ENCODE measurements at regions not wholly inside any gene's neighbourhood (a gene's known extent, or its start where the extent isn't known, plus 50 kb on each side); places are given as distances from the start of the nearest gene placed in this dataset.

- Histone ChIP-seq H3K9me3 (replicated peaks in 1 of 2; ENCODE audit: control insufficient read depth in 1 of 2, insufficient read depth in 1 of 2, low read length in 2 of 2) (peaks cover 0 to 4% of the 10 kb centered on the region in 2 donors), H3K36me3 (replicated peaks in 1 of 2; ENCODE audit: control insufficient read depth in 1 of 2, insufficient read depth in 2 of 2, low read length in 2 of 2) (no peaks in the 10 kb centered on the region), H3K27ac (ENCODE audit: low read depth in 1 of 2, low read length in 2 of 2) (no peak overlapping the region), H4K20me1 (ENCODE audit: insufficient read depth, low read length) (no peaks in the 10 kb centered on the region), H3K27me3 (ENCODE audit: control insufficient read depth in 2 of 2, insufficient read depth in 2 of 2, low read length in 2 of 2) (no peaks in the 10 kb centered on the region), H3K4me1 (ENCODE audit: control insufficient read depth in 1 of 2, insufficient read depth in 2 of 2, low read length in 2 of 2) (no peaks in the 10 kb centered on the region), H3K79me2 (ENCODE audit: insufficient read depth, low read length) (no peaks in the 10 kb centered on the region), H3K4me2 (replicated peaks; ENCODE audit: extremely low read depth, low read length, poor library complexity, severe bottlenecking) (no peak overlapping the region), H2AFZ (ENCODE audit: insufficient read depth, low read depth, low read length, poor library complexity, severe bottlenecking) (no peak overlapping the region), H3K9ac (ENCODE audit: insufficient read depth, low read length, poor library complexity, severe bottlenecking) (no peak overlapping the region), H3K4me3 (replicated peaks in 1 of 3; ENCODE audit: low read depth in 2 of 3, low read length in 3 of 3) (no peak overlapping the region)
- TF ChIP-seq CTCF (IDR thresholded peaks at IDR 0.05), result no peak
- no peak overlapping the region for H3K4me3 Mint-ChIP-seq
- intact Hi-C loops (cut with micrococcal nuclease), result no loop called here
- peaks cover 0 to 3% (median 0%) of the 10 kb centered on the region in 7 donors for H3K9me3 Mint-ChIP-seq
- H3K27me3 Mint-ChIP-seq (ENCODE audit: low read depth in 3 of 3), result no peaks in the 10 kb centered on the region
- no peaks in the 10 kb centered on the region for H3K36me3 Mint-ChIP-seq
- no peaks in the 10 kb centered on the region for H3K4me1 Mint-ChIP-seq
- DNase-seq, result no peak
- H3K27ac Mint-ChIP-seq, result no peak overlapping the region
- no CpG with 5 or more reads among the region's 5 CpGs for WGBS (ENCODE audit: insufficient coverage)
These were observed 319.3 kb upstream of the GRID2 start for GRCh38 chr4:91984466-91984865.

- Histone ChIP-seq H3K4me1 (ENCODE audit: control insufficient read depth in 1 of 2, insufficient read depth in 2 of 2, low read length in 2 of 2) (no peaks in the 10 kb centered on the region), H3K4me2 (replicated peaks; ENCODE audit: extremely low read depth, low read length, poor library complexity, severe bottlenecking) (no peak overlapping the region), H2AFZ (ENCODE audit: insufficient read depth, low read depth, low read length, poor library complexity, severe bottlenecking) (no peak overlapping the region), H3K36me3 (replicated peaks in 1 of 2; ENCODE audit: control insufficient read depth in 1 of 2, insufficient read depth in 2 of 2, low read length in 2 of 2) (no peaks in the 10 kb centered on the region), H3K27me3 (ENCODE audit: control insufficient read depth in 2 of 2, insufficient read depth in 2 of 2, low read length in 2 of 2) (no peaks in the 10 kb centered on the region), H3K4me3 (replicated peaks in 1 of 3; ENCODE audit: low read depth in 2 of 3, low read length in 3 of 3) (no peak overlapping the region), H3K27ac (ENCODE audit: low read depth in 1 of 2, low read length in 2 of 2) (no peak overlapping the region), H3K9ac (ENCODE audit: insufficient read depth, low read length, poor library complexity, severe bottlenecking) (no peak overlapping the region), H3K9me3 (replicated peaks in 1 of 2; ENCODE audit: control insufficient read depth in 1 of 2, insufficient read depth in 1 of 2, low read length in 2 of 2) (peaks cover 0 to 7% of the 10 kb centered on the region in 2 donors), H4K20me1 (ENCODE audit: insufficient read depth, low read length) (no peaks in the 10 kb centered on the region), H3K79me2 (ENCODE audit: insufficient read depth, low read length) (no peaks in the 10 kb centered on the region)
- no CpG with 5 or more reads among the region's 2 CpGs for WGBS (ENCODE audit: insufficient coverage)
- Mint-ChIP-seq H3K36me3 (no peaks in the 10 kb centered on the region), H3K9me3 (peaks cover 0 to 3% (median 2%) of the 10 kb centered on the region in 7 donors), H3K4me3 (no peak overlapping the region), H3K27me3 (ENCODE audit: low read depth in 3 of 3) (peaks cover 0 to 4% (median 0%) of the 10 kb centered on the region in 3 donors), H3K4me1 (no peaks in the 10 kb centered on the region), H3K27ac (no peak overlapping the region)
- DNase-seq, result no peak
- intact Hi-C loops (cut with micrococcal nuclease), result no loop called here
- TF ChIP-seq CTCF (IDR thresholded peaks at IDR 0.05), result no peak
These were observed 313.9 kb upstream of the GRID2 start for GRCh38 chr4:91989914-91990313.
